Fibroblast of skin of right biceps (primary cell): ENCODE measurements at regions not wholly inside any gene's neighbourhood (a gene's known extent, or its start where the extent isn't known, plus 50 kb on each side); places are given as distances from the start of the nearest gene placed in this dataset.

Experiments
- DNase-seq: peaks from one replicate; pipeline ENCODE4 v3.0.0-alpha.2; 2013

GRCh38 chr13:73929287-73929932 lies 204.8 kb downstream of the KLF12 start:
- DNase-seq: no peak

GRCh38 chr13:73924607-73925006 lies 209.6 kb downstream of the KLF12 start:
- DNase-seq: no peak

GRCh38 chr13:73922493-73923393 lies 211.5 kb downstream of the KLF12 start:
- peak; percentile 62 for DNase-seq

GRCh38 chr13:73918691-73919090 lies 215.5 kb downstream of the KLF12 start:
- DNase-seq: no peak

GRCh38 chr13:73913751-73914518 lies 220.3 kb downstream of the KLF12 start:
- DNase-seq: peak; percentile 70

GRCh38 chr13:73913079-73913740 lies 221.0 kb downstream of the KLF12 start:
- DNase-seq: peak; percentile 75

GRCh38 chr13:73911361-73911760 lies 222.8 kb downstream of the KLF12 start:
- no peak for DNase-seq

- no peak for DNase-seq
These were observed 223.5 kb downstream of the KLF12 start for GRCh38 chr13:73910733-73911132.

- DNase-seq: no peak
These were observed 225.4 kb downstream of the KLF12 start for GRCh38 chr13:73908809-73909208.

- no peak for DNase-seq
These were observed 229.6 kb downstream of the KLF12 start for GRCh38 chr13:73904625-73905024.

- DNase-seq: no peak
These were observed 230.6 kb downstream of the KLF12 start for GRCh38 chr13:73903561-73903960.

- no peak for DNase-seq
These were observed 231.4 kb downstream of the KLF12 start for GRCh38 chr13:73902847-73903246.

- no peak for DNase-seq
These were observed 231.9 kb downstream of the KLF12 start for GRCh38 chr13:73902296-73902695.

- no peak for DNase-seq
These were observed 232.7 kb downstream of the KLF12 start for GRCh38 chr13:73901324-73902068.

- DNase-seq: no peak
These were observed 233.6 kb downstream of the KLF12 start for GRCh38 chr13:73900591-73900990.

- no peak for DNase-seq
These were observed 235.3 kb downstream of the KLF12 start for GRCh38 chr13:73898899-73899298.

- peak; percentile 22 for DNase-seq
These were observed 235.9 kb downstream of the KLF12 start for GRCh38 chr13:73898276-73898675.

GRCh38 chr13:73894995-73895571 lies 239.1 kb downstream of the KLF12 start:
- no peak for DNase-seq

- DNase-seq: no peak
These were observed 240.4 kb downstream of the KLF12 start for GRCh38 chr13:73893833-73894232.

- no peak for DNase-seq
These were observed 242.4 kb downstream of the KLF12 start for GRCh38 chr13:73891805-73892204.

GRCh38 chr13:73883162-73883561 lies 251.0 kb downstream of the KLF12 start:
- no peak for DNase-seq

GRCh38 chr13:73880365-73880764 lies 253.8 kb downstream of the KLF12 start:
- DNase-seq: no peak
